Muscle layer of colon (tissue), 2 donors: ENCODE measurements at regions not wholly inside any gene's neighbourhood (a gene's known extent, or its start where the extent isn't known, plus 50 kb on each side); places are given as distances from the start of the nearest gene placed in this dataset.
"Not testable (repeated sequence)": the region's sequence is repeated elsewhere in the genome, so short reads cannot be mapped to it uniquely, and the experiment has no call there.

ENCODE experiments used
- H3K27ac ChIP-seq: one replicate; pipeline ENCODE4 v1.7.0; 2013; ENCODE audit warnings: low read depth, mild to moderate bottlenecking, low read length, moderate library complexity
- H3K27me3 ChIP-seq, 2 donors: one replicate each; pipeline ENCODE4 v1.7.0; 2013; ENCODE audit warnings: low read length in 2 of 2, mild to moderate bottlenecking in 2 of 2; ENCODE audit not compliant: insufficient read depth in 2 of 2, control insufficient read depth in 1 of 2
- H3K36me3 ChIP-seq: one replicate; pipeline ENCODE4 v1.7.0; 2013; ENCODE audit warnings: mild to moderate bottlenecking, low read length; ENCODE audit not compliant: insufficient read depth
- H3K4me1 ChIP-seq: one replicate; pipeline ENCODE4 v1.7.0; 2013; ENCODE audit warnings: mild to moderate bottlenecking, low read length; ENCODE audit not compliant: insufficient read depth
- H3K4me3 ChIP-seq, 2 donors: one replicate each; pipeline ENCODE4 v1.7.0; 2013; ENCODE audit warnings: low read length in 2 of 2, low read depth in 1 of 2, mild to moderate bottlenecking in 1 of 2, moderate library complexity in 1 of 2
- H3K9ac ChIP-seq: one replicate; pipeline ENCODE4 v1.7.0; 2013; ENCODE audit warnings: low read length
- H3K9me3 ChIP-seq: one replicate; pipeline ENCODE4 v1.7.0; 2013; ENCODE audit warnings: mild to moderate bottlenecking, low read length
- donor health status: abdominal sarcoma.
- donor health status: Adenocarcinoma of cecum.

GRCh38 chr7:150000780-150001599 is 127.2 kb downstream of the ATP6V0E2 start:
- not testable (repeated sequence) for H3K27ac ChIP-seq, H3K9ac ChIP-seq, H3K9me3 ChIP-seq, H3K27me3 ChIP-seq, H3K4me3 ChIP-seq, H3K4me1 ChIP-seq, H3K36me3 ChIP-seq

- H3K27me3 ChIP-seq: no peaks in the 10 kb centered on the region
- H3K36me3 ChIP-seq: no peaks in the 10 kb centered on the region
- no peaks in the 10 kb centered on the region for H3K4me1 ChIP-seq
- H3K4me3 ChIP-seq: no peak overlapping the region
- H3K9me3 ChIP-seq: no peaks in the 10 kb centered on the region
- H3K27ac ChIP-seq: no peak overlapping the region
- H3K9ac ChIP-seq: no peak overlapping the region
These were observed 129.6 kb downstream of the ATP6V0E2 start for GRCh38 chr7:150003304-150003810.

GRCh38 chr7:150003973-150004372 is 130.2 kb downstream of the ATP6V0E2 start:
- not testable (repeated sequence) for H3K27ac ChIP-seq, H3K9ac ChIP-seq, H3K27me3 ChIP-seq, H3K4me1 ChIP-seq, H3K36me3 ChIP-seq, H3K9me3 ChIP-seq, H3K4me3 ChIP-seq

GRCh38 chr7:150004843-150005242 is 131.1 kb downstream of the ATP6V0E2 start:
- H3K4me1 ChIP-seq, H3K4me3 ChIP-seq, H3K9me3 ChIP-seq, H3K9ac ChIP-seq, H3K36me3 ChIP-seq, H3K27ac ChIP-seq, H3K27me3 ChIP-seq: not testable (repeated sequence)

GRCh38 chr7:150009620-150010303 is 136.0 kb downstream of the ATP6V0E2 start:
- H3K4me3 ChIP-seq, H3K9ac ChIP-seq, H3K9me3 ChIP-seq, H3K36me3 ChIP-seq, H3K27me3 ChIP-seq, H3K27ac ChIP-seq, H3K4me1 ChIP-seq: not testable (repeated sequence)

GRCh38 chr7:150016651-150017189 is 143.0 kb downstream of the ATP6V0E2 start:
- not testable (repeated sequence) for H3K4me1 ChIP-seq, H3K27ac ChIP-seq, H3K4me3 ChIP-seq, H3K9me3 ChIP-seq, H3K27me3 ChIP-seq, H3K36me3 ChIP-seq, H3K9ac ChIP-seq

GRCh38 chr7:150020210-150020609 is 146.4 kb downstream of the ATP6V0E2 start:
- H3K36me3 ChIP-seq, H3K4me1 ChIP-seq, H3K27ac ChIP-seq, H3K9ac ChIP-seq, H3K9me3 ChIP-seq, H3K27me3 ChIP-seq, H3K4me3 ChIP-seq: not testable (repeated sequence)

- not testable (repeated sequence) for H3K27me3 ChIP-seq, H3K9ac ChIP-seq, H3K4me3 ChIP-seq, H3K36me3 ChIP-seq, H3K4me1 ChIP-seq, H3K27ac ChIP-seq, H3K9me3 ChIP-seq
These were observed 151.1 kb downstream of the ATP6V0E2 start for GRCh38 chr7:150024550-150025490.

- H3K9me3 ChIP-seq, H3K27me3 ChIP-seq, H3K9ac ChIP-seq, H3K36me3 ChIP-seq, H3K4me1 ChIP-seq, H3K4me3 ChIP-seq, H3K27ac ChIP-seq: not testable (repeated sequence)
These were observed 152.0 kb downstream of the ATP6V0E2 start for GRCh38 chr7:150025802-150026201.

GRCh38 chr7:150028344-150029012 is 154.7 kb downstream of the ATP6V0E2 start:
- not testable (repeated sequence) for H3K27ac ChIP-seq, H3K9ac ChIP-seq, H3K36me3 ChIP-seq, H3K27me3 ChIP-seq, H3K4me1 ChIP-seq, H3K9me3 ChIP-seq, H3K4me3 ChIP-seq

GRCh38 chr7:150029013-150029389 is 155.2 kb downstream of the ATP6V0E2 start:
- H3K36me3 ChIP-seq, H3K9me3 ChIP-seq, H3K4me3 ChIP-seq, H3K9ac ChIP-seq, H3K27ac ChIP-seq, H3K4me1 ChIP-seq, H3K27me3 ChIP-seq: not testable (repeated sequence)
